NCI-H524 treated with DMSO at 0.1 percent for 48 hours (cell line): ENCODE measurements at regions not wholly inside any gene's neighbourhood (a gene's known extent, or its start where the extent isn't known, plus 50 kb on each side); places are given as distances from the start of the nearest gene placed in this dataset.

Source experiments
- DNase-seq: peaks from one replicate; lab custom pipeline; 2025; lab: John Stamatoyannopoulos, UW

DNA sequence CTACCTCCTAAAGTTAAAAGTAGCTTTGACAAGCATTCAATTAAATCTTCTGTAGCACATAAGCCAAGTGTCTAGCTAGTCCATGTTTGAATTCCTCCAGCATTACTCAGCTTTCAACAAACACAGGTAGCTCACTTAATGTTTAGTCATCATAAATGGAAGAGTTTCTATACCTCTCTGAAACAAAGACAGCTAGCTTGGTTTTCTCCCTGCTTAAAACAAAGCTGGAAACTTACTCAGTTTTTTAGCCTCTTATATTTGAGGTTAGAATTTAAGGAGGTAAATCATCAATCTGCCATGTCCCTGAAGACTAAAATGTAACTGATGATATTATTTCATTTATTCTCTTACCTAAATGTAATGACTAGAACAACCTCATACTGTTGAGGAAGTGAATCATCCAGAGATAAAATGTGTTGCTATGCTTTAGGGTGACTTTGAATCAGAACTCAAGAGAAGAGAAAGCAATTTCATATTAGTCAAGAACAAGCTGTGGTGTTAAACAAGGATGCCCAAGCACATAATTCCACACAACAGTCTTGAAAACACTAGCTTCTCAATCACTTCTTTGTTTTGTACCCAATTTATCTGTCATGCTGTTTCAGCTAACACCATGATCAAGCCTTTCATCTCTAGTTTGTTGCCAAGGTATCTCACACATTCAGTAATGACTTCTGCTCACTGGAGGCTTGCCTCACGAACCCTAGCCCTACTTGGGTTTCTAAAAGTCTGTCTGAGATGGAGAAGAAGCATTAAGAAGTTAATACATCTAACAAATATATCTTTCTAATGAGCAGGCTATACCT lies 251.9 kb downstream of the EPM2A start:
- no peak for DNase-seq

GRCh38 chr6:145485288-145485687 lies 250.0 kb downstream of the EPM2A start:
- DNase-seq = no peak

- DNase-seq = no peak
These were observed 249.0 kb downstream of the EPM2A start for GRCh38 chr6:145486306-145486705.

DNA sequence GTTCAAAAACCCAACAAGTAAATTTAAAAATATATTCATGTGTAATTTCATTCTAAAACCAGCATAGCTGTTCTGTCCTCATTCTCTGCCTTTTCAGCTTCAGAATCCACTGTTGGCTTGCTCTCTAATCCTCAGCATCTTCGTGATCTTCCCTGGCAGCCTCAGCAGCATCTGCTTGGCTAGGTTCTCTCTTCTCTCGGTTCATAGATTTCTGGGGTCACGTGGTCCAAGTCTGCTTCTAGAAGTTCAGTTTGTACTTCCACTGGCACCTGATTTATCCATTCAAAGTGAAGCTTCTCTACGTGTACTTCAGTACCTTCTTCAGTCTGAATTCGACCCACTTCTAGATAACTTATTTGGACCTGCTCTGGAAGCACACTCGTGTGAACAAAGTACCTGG lies 245.7 kb downstream of the EPM2A start:
- no peak for DNase-seq

- DNase-seq = no peak
These were observed 245.3 kb downstream of the EPM2A start for GRCh38 chr6:145490068-145490467.

DNA sequence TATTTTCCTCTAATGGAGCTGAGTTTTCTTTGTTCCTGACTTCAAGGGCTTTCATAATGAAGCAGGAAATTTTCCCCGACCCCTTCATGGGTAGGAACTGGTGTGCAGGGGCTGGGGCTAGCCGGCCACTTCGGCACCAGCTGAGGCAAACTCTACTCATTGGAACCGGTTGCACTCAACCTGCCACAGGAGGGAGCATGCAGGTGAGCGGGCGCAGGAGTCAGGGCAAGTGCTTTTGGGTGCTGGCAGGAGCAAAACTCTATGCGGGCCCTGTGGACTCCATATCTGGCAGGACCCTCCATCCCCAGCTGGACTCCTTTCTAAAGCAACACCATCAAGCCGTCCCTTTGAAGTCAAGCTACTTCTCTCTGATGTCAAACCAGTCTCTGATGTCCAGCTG lies 244.2 kb downstream of the EPM2A start:
- no peak for DNase-seq

DNA sequence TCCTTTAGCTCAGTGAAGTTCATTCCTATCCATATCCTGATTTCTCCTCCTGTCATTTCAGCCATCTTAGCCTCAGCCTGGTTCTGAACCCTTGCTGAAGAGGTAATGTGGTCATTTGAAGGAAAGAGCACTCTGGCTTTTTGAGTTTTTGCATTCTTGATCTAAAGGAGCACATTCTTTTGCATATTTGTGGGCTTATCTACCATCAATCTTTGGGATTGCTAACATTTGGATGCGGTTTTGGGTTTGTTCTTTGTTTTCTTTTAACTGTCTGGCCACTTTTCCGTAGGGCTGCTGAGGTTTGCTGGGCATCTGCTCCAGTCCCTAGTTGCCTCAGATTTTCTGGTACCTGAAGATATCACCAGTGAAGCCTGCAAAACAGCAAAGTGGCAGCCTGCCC lies 238.3 kb downstream of the EPM2A start:
- DNase-seq = no peak

- DNase-seq = no peak
These were observed 236.9 kb downstream of the EPM2A start for GRCh38 chr6:145498425-145498824.

DNA sequence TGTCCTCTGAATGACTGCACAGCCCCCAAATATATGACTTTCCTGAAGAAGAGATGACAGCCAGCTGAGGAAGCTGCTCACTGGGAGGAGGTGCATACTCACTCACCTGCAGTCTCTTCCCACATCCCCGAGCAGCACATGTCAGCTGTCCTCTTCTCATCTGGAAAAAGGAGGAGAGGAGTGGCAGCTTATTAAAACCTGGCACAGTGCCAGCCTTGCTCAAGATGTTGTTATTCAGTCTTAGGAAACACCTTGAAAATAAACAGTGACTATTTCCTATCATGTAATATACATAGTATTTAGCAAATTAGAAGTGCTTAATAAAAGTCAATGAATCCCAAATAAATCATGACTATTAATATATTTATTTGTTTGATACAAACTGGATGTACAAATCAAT lies 232.9 kb downstream of the EPM2A start:
- DNase-seq = peak; percentile 37

DNA sequence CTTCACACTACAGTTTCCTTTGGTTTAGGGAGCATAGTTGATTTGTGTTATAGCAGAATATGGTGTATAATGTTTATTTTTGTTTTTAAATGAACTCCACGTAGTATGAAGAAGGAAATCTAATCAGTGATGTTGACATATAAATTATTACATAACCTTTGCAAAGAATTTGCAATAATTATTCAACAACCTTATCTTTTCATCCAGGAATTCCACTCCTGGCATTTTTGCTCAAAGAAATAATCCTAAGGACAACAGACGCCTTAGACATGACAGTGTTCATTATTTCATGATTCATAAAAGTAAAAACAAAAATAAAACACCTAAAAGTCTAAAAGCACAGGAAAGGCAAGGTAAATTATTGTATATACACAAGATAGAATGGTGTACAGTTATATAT lies 229.2 kb downstream of the EPM2A start:
- no peak for DNase-seq

GRCh38 chr6:145506565-145506964 lies 228.8 kb downstream of the EPM2A start:
- DNase-seq = no peak

DNA sequence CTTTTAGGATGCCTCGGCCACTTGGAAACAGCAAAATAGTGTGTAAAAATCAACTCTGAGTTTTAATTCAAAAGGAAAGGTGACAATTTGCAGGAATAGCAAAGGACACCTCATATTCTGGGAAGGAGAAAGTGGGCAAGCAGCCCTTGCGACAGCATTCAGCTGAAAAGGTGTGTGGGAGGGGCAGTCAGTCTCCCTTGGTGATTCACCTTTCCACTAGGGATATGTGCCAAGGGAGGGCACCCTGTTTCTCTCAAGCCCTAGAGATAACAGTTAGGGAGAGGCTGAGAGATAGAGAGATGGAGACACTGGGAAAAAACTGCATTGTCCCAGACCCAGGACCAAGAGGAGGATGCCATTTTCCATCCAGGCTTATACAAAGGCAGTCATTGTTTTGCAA lies 228.1 kb downstream of the EPM2A start:
- no peak for DNase-seq

- no peak for DNase-seq
These were observed 227.2 kb downstream of the EPM2A start for GRCh38 chr6:145508107-145508506.

GRCh38 chr6:145517492-145517891 lies 217.8 kb downstream of the EPM2A start:
- no peak for DNase-seq

- no peak for DNase-seq
These were observed 210.3 kb downstream of the EPM2A start for GRCh38 chr6:145525038-145525437.

DNA sequence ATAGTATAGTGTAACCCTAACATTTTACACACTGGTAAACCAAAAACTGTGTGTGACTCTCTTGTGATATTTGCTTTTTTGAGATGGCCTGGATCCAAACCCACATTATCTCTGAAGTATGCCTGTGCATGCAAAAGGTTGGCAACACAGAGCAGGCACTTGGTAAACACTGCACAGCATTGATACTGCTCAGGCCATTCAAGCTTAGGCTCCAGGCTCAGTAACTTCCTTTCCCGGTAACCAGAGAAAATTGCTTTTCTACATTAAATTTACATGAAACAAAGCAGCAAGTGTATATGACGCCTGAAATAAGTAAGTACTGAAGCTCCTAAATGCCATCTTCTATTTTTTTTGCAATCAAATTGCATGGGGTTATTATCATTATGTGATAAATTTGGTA lies 205.7 kb downstream of the EPM2A start:
- DNase-seq = no peak

GRCh38 chr6:145530454-145530853 lies 204.9 kb downstream of the EPM2A start:
- DNase-seq = no peak

- no peak for DNase-seq
These were observed 204.3 kb downstream of the EPM2A start for GRCh38 chr6:145531032-145531431.

DNA sequence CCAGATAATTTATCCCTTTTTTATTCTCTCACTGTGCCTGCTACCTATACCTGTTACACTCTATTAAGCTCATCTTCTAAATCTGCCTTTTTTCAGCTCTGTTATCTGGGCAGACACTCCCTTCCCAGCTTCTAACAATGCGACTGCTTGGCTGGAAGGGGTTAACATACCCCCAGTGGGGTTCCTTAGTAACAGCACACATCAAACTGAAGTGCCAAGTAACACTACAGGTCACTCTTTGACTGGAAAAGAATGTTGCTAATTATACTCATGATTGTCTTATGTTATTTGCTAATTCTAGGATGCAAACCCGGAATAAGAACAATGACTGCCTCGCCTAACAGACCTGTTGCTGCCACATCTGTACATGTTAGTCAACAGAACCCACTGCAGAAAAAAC lies 203.5 kb downstream of the EPM2A start:
- no peak for DNase-seq

GRCh38 chr6:145532361-145532760 lies 203.0 kb downstream of the EPM2A start:
- no peak for DNase-seq

GRCh38 chr6:145534989-145535388 lies 200.3 kb downstream of the EPM2A start:
- DNase-seq = no peak

DNA sequence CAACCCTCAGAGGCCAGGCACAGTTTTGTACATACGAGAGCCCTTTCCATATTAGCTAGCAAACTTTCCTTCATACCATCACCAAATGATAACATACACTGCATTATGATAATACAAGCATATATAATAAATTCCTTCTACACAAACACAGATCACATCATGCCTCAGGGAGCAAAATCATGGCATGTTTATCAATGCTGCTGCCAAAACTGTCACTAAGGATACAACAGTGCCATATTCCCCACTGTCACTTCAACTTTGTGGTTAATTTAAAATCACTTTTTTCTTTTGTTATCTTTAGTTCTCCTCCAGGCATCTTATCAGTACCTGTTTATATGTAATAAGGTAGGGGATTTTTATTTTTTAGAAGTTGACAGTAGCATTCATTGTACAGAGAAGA lies 196.3 kb downstream of the EPM2A start:
- DNase-seq = no peak

DNA sequence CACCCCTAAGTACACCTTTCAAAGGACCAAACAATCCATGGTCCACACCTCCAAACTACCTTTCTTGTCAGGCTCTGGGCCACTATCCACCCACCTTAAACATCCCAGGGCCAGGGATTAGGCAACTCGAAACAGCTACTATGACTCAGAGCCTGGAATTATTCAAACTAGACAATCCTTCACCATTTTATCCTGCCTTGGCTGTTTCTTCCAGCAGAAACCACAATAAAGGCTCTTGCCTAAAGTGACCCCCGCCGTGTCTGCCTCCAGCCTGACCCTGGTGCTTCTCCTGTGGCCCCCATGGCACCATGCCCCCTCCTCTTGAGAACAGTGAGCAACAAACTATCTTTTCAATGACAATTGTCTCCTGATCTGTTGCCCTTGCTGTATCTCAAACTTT lies 195.5 kb downstream of the EPM2A start:
- no peak for DNase-seq

DNA sequence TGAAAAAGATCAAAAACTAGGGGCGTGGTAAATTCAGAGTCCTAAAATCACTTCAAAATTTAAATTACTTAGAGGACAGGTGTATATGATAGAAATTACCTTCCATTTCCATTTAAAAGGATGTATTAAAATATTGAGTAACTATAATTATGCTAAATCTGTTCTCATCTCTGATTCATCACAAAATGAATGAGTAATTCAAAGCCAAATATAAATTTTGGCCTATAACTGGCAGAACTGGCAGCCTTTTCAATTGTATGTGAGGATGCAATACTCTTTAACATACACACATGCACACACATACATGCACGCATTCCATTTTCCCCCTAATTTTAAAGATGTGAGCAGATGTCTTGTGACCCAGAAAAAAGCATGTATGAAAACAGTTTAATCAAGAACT lies 194.6 kb downstream of the EPM2A start:
- DNase-seq = no peak
